Lower lobe of right lung (tissue), 2 donors: ENCODE measurements at regions not wholly inside any gene's neighbourhood (a gene's known extent, or its start where the extent isn't known, plus 50 kb on each side); places are given as distances from the start of the nearest gene placed in this dataset.

Experiments
- ATAC-seq, 2 donors: fragments of 200-7000 bp; cut with Tn5 transposase; one replicate each; pipeline ENCODE4 v1.9.1; 2020 to 2022; ENCODE audit warnings: mild to moderate bottlenecking in 2 of 2, moderate library complexity in 2 of 2
- DNase-seq: peaks from one replicate; pipeline ENCODE4 v3.0.0-alpha.2; 2020
- H3K27ac ChIP-seq: fragments of 200-600 bp; one replicate; pipeline ENCODE4 v1.8.0; 2022
- H3K27me3 ChIP-seq: fragments of 200-600 bp; one replicate; pipeline ENCODE4 v1.8.0; 2022; ENCODE audit warnings: low read depth
- H3K36me3 ChIP-seq: fragments of 200-600 bp; one replicate; pipeline ENCODE4 v1.8.0; 2022; ENCODE audit warnings: mild to moderate bottlenecking
- H3K4me1 ChIP-seq: fragments of 200-600 bp; one replicate; pipeline ENCODE4 v1.8.0; 2022
- H3K4me3 ChIP-seq: fragments of 200-600 bp; one replicate; pipeline ENCODE4 v1.8.0; 2022; ENCODE audit warnings: mild to moderate bottlenecking
- H3K9me3 ChIP-seq: fragments of 200-600 bp; one replicate; pipeline ENCODE4 v1.8.0; 2022
- CTCF ChIP-seq: fragments of 200-600 bp; IDR thresholded peaks from one replicate; pipeline ENCODE4 v1.8.0; 2022; ENCODE audit warnings: antibody characterized with exemption, mild to moderate bottlenecking
- intact Hi-C: fragments of 100-400 bp; cut with DNase I; formaldehyde crosslinking; loops from one replicate; pipeline ENCODE4 v1.11.0; 2022
- donor health status: DM: no; HTN: yes; CAD: no; lungs with severe emphysema.

DNA sequence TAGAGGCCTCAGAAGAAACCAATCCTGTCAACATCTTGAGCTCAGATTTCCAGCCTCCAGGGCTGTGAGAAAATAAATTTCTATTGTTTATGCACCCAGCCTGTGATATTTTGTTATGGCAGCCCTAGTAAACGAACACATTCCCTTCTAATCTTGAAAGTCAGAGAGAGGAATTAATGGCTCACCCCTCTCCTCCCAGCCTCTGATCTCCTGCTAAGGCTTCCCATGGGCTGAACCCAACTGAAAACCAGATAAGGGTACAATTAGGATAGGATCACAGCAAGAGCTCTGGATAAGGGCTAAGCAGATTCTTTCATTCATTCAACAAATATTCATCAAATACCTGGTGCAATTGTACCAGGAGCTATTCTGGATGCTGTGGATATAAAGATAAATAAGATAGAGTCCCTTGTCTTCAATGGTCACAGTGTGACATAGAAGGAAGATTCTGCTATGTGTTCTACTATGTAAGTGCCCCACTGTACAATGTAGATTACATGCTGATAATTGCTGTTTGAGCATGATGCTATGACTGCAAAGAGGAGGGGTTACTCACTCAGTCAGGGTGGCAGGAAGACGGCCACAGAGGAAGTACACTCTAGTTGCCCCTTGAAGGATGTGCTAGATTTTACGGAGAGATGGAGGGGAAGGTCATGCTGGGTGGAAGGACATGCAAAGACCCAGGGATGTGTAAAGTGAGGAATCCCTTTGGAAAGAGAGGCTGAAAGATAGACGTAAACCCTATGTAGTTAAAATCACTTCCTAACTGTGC, 203.3 kb upstream of the JUN start:
- no peaks in the 10 kb centered on the region for H3K27me3 ChIP-seq
- H3K4me3 ChIP-seq = no peak overlapping the region
- no peak overlapping the region for H3K27ac ChIP-seq
- no peaks in the 10 kb centered on the region for H3K9me3 ChIP-seq
- DNase-seq (no peak), ATAC-seq (no peak)
- no peaks in the 10 kb centered on the region for H3K36me3 ChIP-seq
- TF ChIP-seq CTCF = no peak
- H3K4me1 ChIP-seq = peaks cover 14% of the 10 kb centered on the region
- intact Hi-C loops = no loop called here

- H3K27me3 ChIP-seq = no peaks in the 10 kb centered on the region
- ATAC-seq (no peak), DNase-seq (no peak)
- no peaks in the 10 kb centered on the region for H3K4me1 ChIP-seq
- no peak for TF ChIP-seq CTCF
- H3K36me3 ChIP-seq = no peaks in the 10 kb centered on the region
- intact Hi-C loops = no loop called here
- no peak overlapping the region for H3K27ac ChIP-seq
- no peaks in the 10 kb centered on the region for H3K9me3 ChIP-seq
- H3K4me3 ChIP-seq = no peak overlapping the region
Measured at GRCh38 chr1:58988752-58989151, 204.9 kb upstream of the JUN start.

- Histone ChIP-seq H3K4me1 (no peaks in the 10 kb centered on the region), H3K4me3 (no peak overlapping the region), H3K27ac (no peak overlapping the region), H3K9me3 (no peaks in the 10 kb centered on the region), H3K27me3 (no peaks in the 10 kb centered on the region), H3K36me3 (no peaks in the 10 kb centered on the region)
- intact Hi-C loops = no loop called here
- DNase-seq (no peak), ATAC-seq (no peak)
- no peak for TF ChIP-seq CTCF
Measured at GRCh38 chr1:58989845-58990244, 206.0 kb upstream of the JUN start.

- Histone ChIP-seq H3K4me3 (no peak overlapping the region), H3K4me1 (no peaks in the 10 kb centered on the region), H3K9me3 (no peaks in the 10 kb centered on the region), H3K27ac (no peak overlapping the region), H3K36me3 (no peaks in the 10 kb centered on the region), H3K27me3 (no peaks in the 10 kb centered on the region)
- DNase-seq (no peak), ATAC-seq (no peak)
- intact Hi-C loops = no loop called here
- no peak for TF ChIP-seq CTCF
Measured at GRCh38 chr1:58991305-58991704, 207.5 kb upstream of the JUN start.

DNA sequence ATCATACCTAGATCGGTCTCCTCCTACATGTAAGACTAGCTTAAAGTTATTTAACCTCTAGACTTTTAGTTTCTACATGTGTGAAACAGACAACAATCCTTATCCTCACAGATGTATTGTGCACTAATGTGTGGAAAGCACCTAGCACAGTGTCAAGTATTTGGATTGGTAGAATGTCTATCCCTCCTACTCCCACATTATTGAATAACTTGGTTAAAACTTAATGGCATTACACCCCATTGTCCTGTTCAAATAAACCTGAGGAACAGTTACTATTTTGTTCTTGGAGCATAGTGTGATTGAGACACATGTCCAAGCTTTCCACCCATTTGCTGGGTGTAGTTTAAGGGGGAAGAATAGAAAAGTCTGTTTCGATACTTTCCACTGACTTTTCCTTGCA, 208.8 kb upstream of the JUN start:
- no peaks in the 10 kb centered on the region for H3K4me1 ChIP-seq
- intact Hi-C loops = no loop called here
- TF ChIP-seq CTCF = no peak
- H3K27ac ChIP-seq = no peak overlapping the region
- H3K9me3 ChIP-seq = no peaks in the 10 kb centered on the region
- no peak overlapping the region for H3K4me3 ChIP-seq
- no peak for ATAC-seq
- DNase-seq = no peak
- H3K27me3 ChIP-seq = no peaks in the 10 kb centered on the region
- no peaks in the 10 kb centered on the region for H3K36me3 ChIP-seq
